Activated CD4-positive, alpha-beta memory T cell treated with anti-CD3 and anti-CD28 coated beads, Interleukin-2, amount 10 ng/mL, durations not matched to agents 7 days and 5 days (primary cell): ENCODE measurements at regions not wholly inside any gene's neighbourhood (a gene's known extent, or its start where the extent isn't known, plus 50 kb on each side); places are given as distances from the start of the nearest gene placed in this dataset.

Experiments
- CTCF ChIA-PET: fragments of 350-600 bp; sonication (Branson Sonifier 250); formaldehyde crosslinking; loops from one replicate; lab custom pipeline; 2021; ENCODE audit warnings: antibody characterized with exemption, inconsistent platforms; lab: Charles Lee
- POLR2A ChIA-PET: fragments of 350-600 bp; sonication (Branson Sonifier 250); formaldehyde crosslinking; loops from one replicate; lab custom pipeline; 2021; ENCODE audit warnings: antibody characterized with exemption; lab: Charles Lee
- DNase-seq: peaks from one replicate; pipeline ENCODE4 v3.0.0-alpha.2; 2020
- H3K27ac Mint-ChIP-seq: one replicate; pipeline ENCODE4 v1.8.0; 2021; ENCODE audit warnings: mild to moderate bottlenecking, mixed read lengths
- H3K27me3 Mint-ChIP-seq: one replicate; pipeline ENCODE4 v1.8.0; 2021; ENCODE audit warnings: mixed read lengths
- H3K36me3 Mint-ChIP-seq: one replicate; pipeline ENCODE4 v1.8.0; 2021; ENCODE audit warnings: low read depth, mixed read lengths
- H3K4me1 Mint-ChIP-seq: one replicate; pipeline ENCODE4 v1.8.0; 2021; ENCODE audit warnings: mixed read lengths
- H3K4me3 Mint-ChIP-seq: one replicate; pipeline ENCODE4 v1.8.0; 2021; ENCODE audit warnings: mild to moderate bottlenecking, mixed read lengths
- H3K9me3 Mint-ChIP-seq: one replicate; pipeline ENCODE4 v1.8.0; 2021; ENCODE audit warnings: mixed read lengths

DNA sequence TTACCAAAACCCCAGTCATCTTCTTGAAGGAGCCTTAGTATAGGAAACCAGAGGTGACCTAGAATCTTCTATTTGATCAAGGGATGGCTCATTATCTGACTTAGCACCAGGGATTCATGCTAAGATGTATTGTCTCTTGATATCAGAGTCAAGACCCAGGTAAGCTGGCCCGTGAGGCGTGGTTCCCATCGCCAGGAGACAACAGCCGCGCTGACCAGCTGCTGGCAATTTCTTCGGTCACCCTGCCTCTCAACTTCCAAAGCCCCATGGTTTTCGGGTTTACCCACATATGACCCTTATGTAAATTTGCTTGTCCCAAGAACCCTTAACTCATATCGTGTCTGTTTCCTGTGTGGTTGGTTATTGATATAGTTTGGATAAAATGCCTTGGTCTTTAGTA lies 77.7 kb upstream of the VSTM2B start:
- no peaks in the 10 kb centered on the region for H3K4me1 Mint-ChIP-seq
- no peak overlapping the region for H3K27ac Mint-ChIP-seq
- no peak for DNase-seq
- no peaks in the 10 kb centered on the region for H3K9me3 Mint-ChIP-seq
- CTCF ChIA-PET = no interaction called here
- no peaks in the 10 kb centered on the region for H3K36me3 Mint-ChIP-seq
- H3K4me3 Mint-ChIP-seq = no peak overlapping the region
- H3K27me3 Mint-ChIP-seq = no peaks in the 10 kb centered on the region
- POLR2A ChIA-PET = interaction anchor here (1.2 kb wide), 1 partner anchor 54 kb away, joined by 3 read pairs; no protein-coding TSS in a partner anchor

DNA sequence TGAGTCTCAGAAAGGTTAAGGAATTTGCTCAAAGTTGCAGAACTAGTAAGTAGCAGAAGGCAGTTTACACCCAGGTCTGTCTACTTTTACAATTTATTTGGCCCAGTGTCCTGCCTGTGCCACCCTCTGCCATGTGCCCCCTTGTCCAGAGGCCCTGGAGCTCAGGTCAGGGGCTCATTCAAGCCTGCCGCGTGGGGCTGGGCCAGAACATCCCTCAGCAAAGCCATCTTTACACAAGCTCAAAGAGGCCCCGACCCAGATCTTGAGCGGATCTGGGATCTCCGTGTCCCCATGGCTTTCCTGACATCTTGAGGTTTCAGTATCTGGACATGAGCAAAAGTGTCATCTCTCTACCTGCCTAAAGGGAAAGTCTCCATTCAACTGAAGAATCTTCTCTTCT lies 76.4 kb upstream of the VSTM2B start:
- no peaks in the 10 kb centered on the region for H3K4me1 Mint-ChIP-seq
- no peaks in the 10 kb centered on the region for H3K27me3 Mint-ChIP-seq
- no peak overlapping the region for H3K27ac Mint-ChIP-seq
- ChIA-PET POLR2A (no interaction called here), CTCF (no interaction called here)
- H3K9me3 Mint-ChIP-seq = no peaks in the 10 kb centered on the region
- no peak for DNase-seq
- H3K36me3 Mint-ChIP-seq = no peaks in the 10 kb centered on the region
- no peak overlapping the region for H3K4me3 Mint-ChIP-seq

DNA sequence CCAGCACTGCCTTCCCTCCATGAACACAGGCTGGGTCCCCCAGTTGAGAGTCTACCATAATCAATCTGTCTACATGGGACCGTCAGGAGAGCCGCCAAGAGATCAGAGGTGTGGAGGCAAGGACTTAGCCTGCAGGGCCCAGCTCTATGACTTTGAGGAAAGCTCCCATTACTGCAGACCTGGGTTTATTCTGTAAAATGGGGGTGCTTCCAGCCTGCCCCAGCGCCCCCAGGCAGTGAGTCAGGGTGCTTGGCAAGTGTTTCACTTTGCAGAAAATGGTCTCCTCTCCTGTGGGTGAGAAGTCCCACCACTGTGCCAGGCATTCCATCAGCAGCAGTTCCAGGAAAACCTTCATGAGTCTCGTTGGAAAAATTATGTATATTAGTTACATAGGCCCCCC lies 75.5 kb upstream of the VSTM2B start:
- H3K9me3 Mint-ChIP-seq = no peaks in the 10 kb centered on the region
- no peaks in the 10 kb centered on the region for H3K4me1 Mint-ChIP-seq
- H3K27me3 Mint-ChIP-seq = no peaks in the 10 kb centered on the region
- ChIA-PET POLR2A (no interaction called here), CTCF (no interaction called here)
- H3K36me3 Mint-ChIP-seq = no peaks in the 10 kb centered on the region
- H3K27ac Mint-ChIP-seq = no peak overlapping the region
- H3K4me3 Mint-ChIP-seq = no peak overlapping the region
- DNase-seq = peak; percentile 4

DNA sequence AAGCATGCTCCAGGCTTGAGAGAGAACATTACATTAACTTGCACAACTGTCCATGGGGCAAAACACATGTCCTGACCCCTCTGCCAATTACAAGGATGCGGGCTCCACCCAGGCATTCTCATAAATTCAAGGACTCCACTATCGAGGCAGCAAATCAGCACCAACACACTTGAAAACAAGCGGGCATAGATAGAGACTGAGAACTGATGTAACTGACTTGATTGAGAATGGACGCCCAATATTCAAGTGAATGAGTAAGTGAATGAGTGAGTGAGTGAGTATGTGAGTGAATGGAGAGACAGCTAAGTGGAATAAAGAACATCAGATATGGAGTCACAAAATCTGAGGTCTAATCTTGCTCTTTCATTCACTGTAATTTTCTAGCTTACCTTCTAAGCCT lies 75.0 kb upstream of the VSTM2B start:
- H3K4me1 Mint-ChIP-seq = no peaks in the 10 kb centered on the region
- CTCF ChIA-PET = no interaction called here
- DNase-seq = peak; percentile 2

DNA sequence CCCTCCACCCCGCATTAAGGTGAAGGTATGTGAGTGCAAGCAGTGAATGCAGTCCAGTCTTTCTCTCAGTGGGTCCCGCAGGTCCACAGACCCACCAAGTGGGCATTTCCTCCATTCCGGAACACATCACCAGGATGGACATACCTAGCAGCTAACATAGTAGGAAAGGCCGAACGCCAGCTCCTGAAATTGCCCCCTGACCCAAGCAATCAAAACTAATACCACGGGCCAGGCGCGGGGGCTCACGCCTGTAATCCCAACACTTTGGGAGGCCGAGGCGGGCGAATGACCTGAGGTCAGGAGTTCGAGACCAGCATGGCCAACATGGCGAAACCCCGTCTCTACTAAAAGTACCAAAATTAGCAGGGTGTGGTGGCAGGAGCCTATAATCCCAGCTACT lies 71.7 kb upstream of the VSTM2B start:
- no peak overlapping the region for H3K27ac Mint-ChIP-seq
- peak; percentile 9 for DNase-seq
- no peaks in the 10 kb centered on the region for H3K36me3 Mint-ChIP-seq
- no peaks in the 10 kb centered on the region for H3K4me1 Mint-ChIP-seq
- no peaks in the 10 kb centered on the region for H3K27me3 Mint-ChIP-seq
- ChIA-PET CTCF (no interaction called here), POLR2A (no interaction called here)
- peaks cover 15% of the 10 kb centered on the region for H3K9me3 Mint-ChIP-seq
- no peak overlapping the region for H3K4me3 Mint-ChIP-seq

More for the DNA sequence above, 75.0 kb upstream of the VSTM2B start:
- no peak overlapping the region for H3K4me3 Mint-ChIP-seq
- no peak overlapping the region for H3K27ac Mint-ChIP-seq
- H3K9me3 Mint-ChIP-seq = no peaks in the 10 kb centered on the region
- H3K27me3 Mint-ChIP-seq = no peaks in the 10 kb centered on the region
- POLR2A ChIA-PET = no interaction called here
- H3K36me3 Mint-ChIP-seq = no peaks in the 10 kb centered on the region

DNA sequence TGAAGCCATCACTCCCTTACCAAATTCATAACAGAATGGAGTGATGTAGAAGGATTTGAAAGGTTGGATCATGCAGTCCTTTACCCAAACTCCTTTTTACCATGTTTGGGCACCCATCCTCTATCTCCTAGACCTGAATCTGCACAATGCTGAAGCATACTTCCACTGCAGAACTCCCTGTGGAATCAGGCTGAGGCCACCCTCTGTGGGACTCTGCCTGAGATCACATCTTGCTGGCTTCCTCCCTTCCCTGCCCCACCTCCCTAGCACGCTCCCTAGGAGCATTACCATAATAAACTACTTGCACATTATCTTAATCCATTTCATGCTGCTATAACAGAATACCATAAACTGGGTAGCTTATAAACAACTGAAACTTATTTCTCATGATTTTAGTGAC lies 68.4 kb upstream of the VSTM2B start:
- Mint-ChIP-seq H3K4me3 (no peak overlapping the region), H3K36me3 (no peaks in the 10 kb centered on the region), H3K27me3 (no peaks in the 10 kb centered on the region), H3K9me3 (peaks cover 15% of the 10 kb centered on the region), H3K27ac (no peak overlapping the region), H3K4me1 (no peaks in the 10 kb centered on the region)
- DNase-seq = no peak
- ChIA-PET CTCF (no interaction called here), POLR2A (no interaction called here)

DNA sequence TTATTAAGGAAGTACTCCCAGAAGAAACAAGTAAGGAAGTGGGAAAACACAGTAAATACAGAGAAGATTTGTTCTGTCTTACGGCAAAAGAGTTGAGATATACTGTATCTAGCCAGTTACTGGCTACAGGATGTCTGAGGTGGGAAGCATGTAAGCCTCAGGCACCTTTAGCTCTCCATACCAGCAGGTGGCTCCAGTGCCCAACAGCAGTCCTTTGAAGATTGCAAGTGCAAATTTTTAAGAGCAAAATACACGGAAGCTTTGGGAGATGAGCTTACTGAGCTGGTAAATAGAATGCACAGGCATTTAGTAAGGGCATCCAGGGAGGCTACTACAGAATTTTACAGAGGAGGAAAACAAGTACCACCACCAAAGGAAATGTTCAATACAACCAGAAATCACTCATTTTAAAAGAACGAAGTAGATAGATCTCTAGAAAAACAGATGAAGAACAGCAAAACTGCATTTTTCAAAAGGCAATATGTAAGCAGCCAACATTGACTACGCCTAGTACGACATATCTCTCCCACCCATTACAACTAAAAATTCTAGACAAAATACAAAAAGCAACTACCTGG lies 57.9 kb upstream of the VSTM2B start:
- peak; percentile 33 for DNase-seq
- no peaks in the 10 kb centered on the region for H3K9me3 Mint-ChIP-seq
- no peaks in the 10 kb centered on the region for H3K4me1 Mint-ChIP-seq
- ChIA-PET CTCF (interaction anchor here (0.7 to 1.0 kb wide), 2 partner anchors 60 to 248 kb away, joined by 3 to 6 read pairs; no protein-coding TSS in a partner anchor), POLR2A (no interaction called here)
- H3K36me3 Mint-ChIP-seq = no peaks in the 10 kb centered on the region
- H3K4me3 Mint-ChIP-seq = no peak overlapping the region
- no peak overlapping the region for H3K27ac Mint-ChIP-seq
- H3K27me3 Mint-ChIP-seq = peaks cover 26% of the 10 kb centered on the region

DNA sequence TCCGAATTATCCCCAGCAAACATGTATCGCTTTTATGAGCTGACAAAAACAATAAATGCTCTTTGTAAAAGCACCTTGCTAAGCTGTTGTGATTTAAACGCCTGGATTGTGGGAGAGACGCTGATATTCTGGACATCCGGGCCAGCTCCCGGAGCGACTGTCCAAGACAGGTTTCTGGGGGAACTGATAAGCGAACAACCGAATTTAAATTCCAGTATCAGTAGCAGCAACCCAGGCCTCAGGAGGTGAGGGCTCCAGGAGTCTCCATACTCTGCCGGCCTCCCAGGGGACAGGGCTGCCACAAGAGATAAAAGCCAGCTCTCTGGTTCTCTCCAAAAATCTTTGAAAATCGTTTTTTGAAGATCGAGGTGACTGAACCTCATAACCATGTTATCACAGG lies 50.3 kb upstream of the VSTM2B start:
- peaks cover 10% of the 10 kb centered on the region for H3K27me3 Mint-ChIP-seq
- no peak for DNase-seq
- POLR2A ChIA-PET = no interaction called here
- H3K9me3 Mint-ChIP-seq = no peaks in the 10 kb centered on the region
- H3K4me1 Mint-ChIP-seq = no peaks in the 10 kb centered on the region
- CTCF ChIA-PET = no interaction called here
- no peaks in the 10 kb centered on the region for H3K36me3 Mint-ChIP-seq
- H3K4me3 Mint-ChIP-seq = no peak overlapping the region
- no peak overlapping the region for H3K27ac Mint-ChIP-seq
